ENCODE measurements at regions not wholly inside any gene's neighbourhood (a gene's known extent, or its start where the extent isn't known, plus 50 kb on each side); places are given as distances from the start of the nearest gene placed in this dataset.

DNA sequence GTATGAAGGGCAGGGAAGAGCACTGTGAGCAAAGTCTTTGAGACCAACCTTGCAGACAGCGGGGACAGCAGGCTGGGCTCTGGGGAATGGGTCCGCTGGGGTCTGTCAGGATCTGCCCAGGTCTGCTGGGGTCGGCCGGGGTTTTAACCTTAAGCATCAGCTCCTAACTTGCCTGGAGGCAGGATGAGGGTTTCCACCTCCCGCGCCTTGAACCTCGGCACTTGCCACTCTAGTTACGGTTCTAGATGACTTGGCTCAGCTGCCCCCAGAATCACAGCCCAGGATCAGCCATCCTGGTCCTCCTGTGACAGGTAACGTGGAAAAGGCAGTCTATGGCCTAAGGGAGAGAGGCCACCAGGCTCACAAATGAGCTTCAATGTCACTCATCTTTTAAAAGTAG is 50.4 kb upstream of the CACUL1 start:
- Histone ChIP-seq H3K9ac (no peak overlapping the region), H2AFZ (ENCODE audit: low read depth) (no peak overlapping the region), H3K4me3 (IDR thresholded peaks at IDR 0.05; ENCODE audit: insufficient read depth, low read depth, low read length) (no peak overlapping the region), H4K20me1 (ENCODE audit: insufficient read depth) (no peaks in the 10 kb centered on the region), H3K79me2 (ENCODE audit: insufficient read depth, low read depth) (no peaks in the 10 kb centered on the region), H3K4me2 (no peak overlapping the region), H3K27me3 (ENCODE audit: insufficient read depth, low read depth) (no peaks in the 10 kb centered on the region), H3K36me3 (ENCODE audit: insufficient read depth) (no peaks in the 10 kb centered on the region), H3K4me1 (ENCODE audit: low read depth, poor library complexity, severe bottlenecking) (no peaks in the 10 kb centered on the region), H3K27ac (no peak overlapping the region)
- TF ChIP-seq CTCF (conservative IDR thresholded peaks at IDR 0.05; ENCODE audit: low read depth, low read length): no peak

DNA sequence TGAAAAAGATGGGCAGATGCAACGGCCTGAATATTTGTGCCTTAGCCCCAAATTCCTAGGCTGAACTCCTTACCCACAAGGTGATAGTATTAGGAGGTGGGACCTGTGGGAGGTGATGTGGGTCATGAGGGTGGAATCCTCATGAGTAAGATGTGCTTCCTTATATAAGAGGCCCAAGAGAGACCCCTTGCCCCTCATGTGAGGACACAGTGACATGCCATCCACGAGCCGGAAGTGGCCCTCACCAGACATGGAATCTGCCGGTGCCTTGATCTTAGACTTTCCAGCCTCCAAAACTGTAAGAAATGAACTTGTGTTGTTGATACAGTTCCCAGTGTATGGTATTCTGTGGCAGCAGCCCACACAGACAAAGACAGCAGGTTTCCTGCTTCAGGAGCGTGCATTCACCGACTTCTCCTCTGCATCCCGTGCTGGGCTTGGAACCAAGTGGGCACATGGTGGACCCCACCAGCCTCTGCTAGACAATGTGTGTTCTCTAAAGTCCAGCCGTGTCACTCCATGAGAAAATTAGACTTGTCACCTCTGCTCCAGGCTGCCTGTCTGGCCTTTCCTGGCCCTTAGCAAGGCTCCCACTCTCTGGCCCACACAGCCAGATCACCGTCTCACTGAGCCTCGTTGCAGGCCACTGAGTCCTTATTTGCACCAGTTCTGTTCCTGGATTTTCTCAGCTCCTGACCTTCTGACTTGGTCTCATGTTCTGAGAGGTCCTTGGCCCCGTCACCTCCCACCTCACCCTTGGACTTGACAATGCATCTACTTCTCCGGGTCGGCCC is 52.9 kb upstream of the CACUL1 start:
- no peaks in the 10 kb centered on the region for H3K27me3 ChIP-seq (ENCODE audit: insufficient read depth, low read depth)
- no peak overlapping the region for H3K4me3 ChIP-seq (IDR thresholded peaks at IDR 0.05; ENCODE audit: insufficient read depth, low read depth, low read length)
- no peaks in the 10 kb centered on the region for H4K20me1 ChIP-seq (ENCODE audit: insufficient read depth)
- no peak overlapping the region for H3K9ac ChIP-seq
- no peaks in the 10 kb centered on the region for H3K36me3 ChIP-seq (ENCODE audit: insufficient read depth)
- TF ChIP-seq CTCF (conservative IDR thresholded peaks at IDR 0.05; ENCODE audit: low read depth, low read length): no peak
- no peak overlapping the region for H3K4me2 ChIP-seq
- no peak overlapping the region for H3K27ac ChIP-seq
- H3K4me1 ChIP-seq (ENCODE audit: low read depth, poor library complexity, severe bottlenecking): no peaks in the 10 kb centered on the region
- no peak overlapping the region for H2AFZ ChIP-seq (ENCODE audit: low read depth)
- no peaks in the 10 kb centered on the region for H3K79me2 ChIP-seq (ENCODE audit: insufficient read depth, low read depth)

- Histone ChIP-seq H3K4me3 (IDR thresholded peaks at IDR 0.05; ENCODE audit: insufficient read depth, low read depth, low read length) (no peak overlapping the region), H3K27me3 (ENCODE audit: insufficient read depth, low read depth) (no peaks in the 10 kb centered on the region), H3K79me2 (ENCODE audit: insufficient read depth, low read depth) (no peaks in the 10 kb centered on the region), H3K4me2 (no peak overlapping the region), H3K9ac (no peak overlapping the region), H3K36me3 (ENCODE audit: insufficient read depth) (no peaks in the 10 kb centered on the region), H4K20me1 (ENCODE audit: insufficient read depth) (no peaks in the 10 kb centered on the region), H3K27ac (no peak overlapping the region), H3K4me1 (ENCODE audit: low read depth, poor library complexity, severe bottlenecking) (no peaks in the 10 kb centered on the region), H2AFZ (ENCODE audit: low read depth) (no peak overlapping the region)
- TF ChIP-seq CTCF (conservative IDR thresholded peaks at IDR 0.05; ENCODE audit: low read depth, low read length): no peak
Observed at GRCh38 chr10:118808601-118809356, 54.0 kb upstream of the CACUL1 start.

GRCh38 chr10:118809357-118810220 is 54.8 kb upstream of the CACUL1 start:
- TF ChIP-seq CTCF (conservative IDR thresholded peaks at IDR 0.05; ENCODE audit: low read depth, low read length): no peak
- H3K27ac ChIP-seq: no peak overlapping the region
- no peaks in the 10 kb centered on the region for H3K36me3 ChIP-seq (ENCODE audit: insufficient read depth)
- H3K79me2 ChIP-seq (ENCODE audit: insufficient read depth, low read depth): no peaks in the 10 kb centered on the region
- no peak overlapping the region for H2AFZ ChIP-seq (ENCODE audit: low read depth)
- no peaks in the 10 kb centered on the region for H3K27me3 ChIP-seq (ENCODE audit: insufficient read depth, low read depth)
- no peaks in the 10 kb centered on the region for H4K20me1 ChIP-seq (ENCODE audit: insufficient read depth)
- H3K4me2 ChIP-seq: no peak overlapping the region
- H3K4me1 ChIP-seq (ENCODE audit: low read depth, poor library complexity, severe bottlenecking): no peaks in the 10 kb centered on the region
- H3K4me3 ChIP-seq (IDR thresholded peaks at IDR 0.05; ENCODE audit: insufficient read depth, low read depth, low read length): no peak overlapping the region
- no peak overlapping the region for H3K9ac ChIP-seq
